IMR-90 (cell line): ENCODE measurements at regions not wholly inside any gene's neighbourhood (a gene's known extent, or its start where the extent isn't known, plus 50 kb on each side); places are given as distances from the start of the nearest gene placed in this dataset.
A peak's percentile ranks its signal among the peaks of the same experiment; 100 is the strongest.

Source experiments
- ATAC-seq: fragments of 200-7000 bp; cut with Tn5 transposase; 2 replicates; pipeline ENCODE4 v1.9.1; 2020; ENCODE audit warnings: low read depth, mild to moderate bottlenecking, moderate library complexity
- BruUV-seq: library from RNA; stranded (reverse); fragments of 400-500 nt; replicated peaks from 2 replicates; lab custom pipeline; 2021; lab: Mats Ljungman, UMichigan
- CTCF ChIA-PET: fragments of 300-600 bp; formaldehyde crosslinking; extraction: SDS; loops from one replicate; lab custom pipeline; 2021; ENCODE audit warnings: antibody characterized with exemption; lab: Yijun Ruan, JAX
- POLR2A ChIA-PET: fragments of 300-600 bp; sonication (Branson Sonifier 250); formaldehyde crosslinking; loops from one replicate; lab custom pipeline; 2022; ENCODE audit warnings: antibody characterized with exemption; ENCODE audit not compliant: unreplicated experiment; lab: Charles Lee
- DNase-seq: peaks from one replicate; pipeline ENCODE4 v3.0.0; 2013
- H2AFZ ChIP-seq: replicated peaks from 2 replicates; pipeline ENCODE3; 2013; ENCODE audit warnings: low read length, mild to moderate bottlenecking; ENCODE audit not compliant: poor library complexity
- H2AK5ac ChIP-seq: 2 replicates; pipeline ENCODE4 v1.6.1; 2013; ENCODE audit warnings: low read depth, low read length, inconsistent platforms
- H2AK9ac ChIP-seq: replicated peaks from 2 replicates; pipeline ENCODE3; 2013; ENCODE audit warnings: mild to moderate bottlenecking, low read depth, low read length, moderate library complexity; ENCODE audit not compliant: poor library complexity
- H2BK120ac ChIP-seq: 2 replicates; pipeline ENCODE4 v1.6.1; 2013; ENCODE audit warnings: low read depth, low read length, inconsistent platforms
- H2BK15ac ChIP-seq: 3 replicates; pipeline ENCODE4 v1.6.1; 2013; ENCODE audit warnings: low read depth, low read length, inconsistent platforms
- H2BK20ac ChIP-seq: 2 replicates; pipeline ENCODE4 v1.6.1; 2013; ENCODE audit warnings: low read depth, mild to moderate bottlenecking, inconsistent platforms, low read length, moderate library complexity
- H2BK5ac ChIP-seq: 2 replicates; pipeline ENCODE4 v1.6.1; 2013; ENCODE audit warnings: mild to moderate bottlenecking, low read depth, low read length, inconsistent platforms; ENCODE audit not compliant: poor library complexity, severe bottlenecking
- H3K14ac ChIP-seq: replicated peaks from 2 replicates; pipeline ENCODE4 v1.6.1; 2013; ENCODE audit warnings: low read depth, low read length, inconsistent platforms
- H3K18ac ChIP-seq: 2 replicates; pipeline ENCODE4 v1.6.1; 2013; ENCODE audit warnings: low read depth, low read length, control low read depth
- H3K23ac ChIP-seq: 2 replicates; pipeline ENCODE4 v1.6.1; 2013; ENCODE audit warnings: low read depth, low read length, inconsistent platforms
- H3K27ac ChIP-seq: 2 replicates; pipeline ENCODE4 v1.5.1; 2013; ENCODE audit warnings: mild to moderate bottlenecking, control low read depth, low read length; ENCODE audit not compliant: insufficient read depth
- H3K27me3 ChIP-seq: 2 replicates; pipeline ENCODE4 v1.6.1; 2013; ENCODE audit warnings: low read length; ENCODE audit not compliant: control insufficient read depth, insufficient read depth
- H3K36me3 ChIP-seq: 2 replicates; pipeline ENCODE4 v1.6.1; 2013; ENCODE audit warnings: low read length, mixed read lengths; ENCODE audit not compliant: control insufficient read depth, insufficient read depth
- H3K4ac ChIP-seq: 2 replicates; pipeline ENCODE4 v1.6.1; 2013; ENCODE audit warnings: low read depth, low read length, inconsistent platforms
- H3K4me1 ChIP-seq: 2 replicates; pipeline ENCODE4 v1.6.1; 2013; ENCODE audit warnings: low read length, mixed read lengths; ENCODE audit not compliant: control insufficient read depth, insufficient read depth
- H3K4me2 ChIP-seq: 2 replicates; pipeline ENCODE4 v1.6.1; 2013; ENCODE audit warnings: low read depth, mild to moderate bottlenecking, control low read depth, low read length, moderate library complexity
- H3K4me3 ChIP-seq: 2 replicates; pipeline ENCODE4 v1.5.1; 2013; ENCODE audit warnings: low read depth, mild to moderate bottlenecking, control low read depth, low read length, moderate library complexity; ENCODE audit not compliant: insufficient read depth
- H3K56ac ChIP-seq: 2 replicates; pipeline ENCODE4 v1.6.1; 2013; ENCODE audit warnings: low read length, inconsistent platforms; ENCODE audit not compliant: insufficient read depth; ENCODE audit errors: extremely low read depth
- H3K79me1 ChIP-seq, 2 experiments: 2 replicates each; pipeline ENCODE4 v1.6.1; 2013; ENCODE audit warnings: low read length in 2 of 2, inconsistent platforms in 1 of 2, low read depth in 1 of 2
- H3K9ac ChIP-seq: 2 replicates; pipeline ENCODE4 v1.6.1; 2013; ENCODE audit warnings: low read depth, low read length, control low read depth
- H3K9me1 ChIP-seq: 2 replicates; pipeline ENCODE4 v1.6.1; 2013; ENCODE audit warnings: low read length, inconsistent platforms; ENCODE audit not compliant: insufficient read depth
- H3K9me3 ChIP-seq: 2 replicates; pipeline ENCODE4 v1.6.1; 2013; ENCODE audit warnings: low read length; ENCODE audit not compliant: control insufficient read depth, insufficient read depth
- H4K20me1 ChIP-seq: 2 replicates; pipeline ENCODE4 v1.6.1; 2013; ENCODE audit warnings: low read length, inconsistent platforms; ENCODE audit not compliant: insufficient read depth
- H4K5ac ChIP-seq: 2 replicates; pipeline ENCODE4 v1.6.1; 2013; ENCODE audit warnings: mild to moderate bottlenecking, low read depth, low read length, control low read depth
- H4K8ac ChIP-seq, 2 experiments: 2 replicates each; pipeline ENCODE4 v1.6.1; 2013; ENCODE audit warnings: low read depth in 2 of 2, low read length in 2 of 2, control low read depth in 1 of 2, inconsistent platforms in 1 of 2
- H4K91ac ChIP-seq: 2 replicates; pipeline ENCODE4 v1.6.1; 2013; ENCODE audit warnings: low read depth, low read length, inconsistent platforms; ENCODE audit not compliant: insufficient read depth
- RAD21 ChIP-seq: IDR thresholded peaks from 2 replicates; pipeline ENCODE4 v1.6.1; 2012; ENCODE audit warnings: low read length, improper control_type of control experiment
- RCOR1 ChIP-seq: IDR thresholded peaks from 2 replicates; pipeline ENCODE4 v1.6.1; 2012; ENCODE audit warnings: mild to moderate bottlenecking, low read length, improper control_type of control experiment; ENCODE audit not compliant: insufficient replicate concordance
- SMC3 ChIP-seq: fragments of 150-350 bp; IDR thresholded peaks from 2 replicates; pipeline ENCODE4 v1.6.1; 2016; ENCODE audit warnings: low read depth, mild to moderate bottlenecking, antibody characterized with exemption, low read length, moderate library complexity
- whole genome bisulfite sequencing, 2 experiments: methylation state at CpG; one replicate each; pipeline versions ENCODE4 v1.1.5 to v1.1.7; 2013; ENCODE audit warnings: missing lambda C conversion rate in 2 of 2; ENCODE audit not compliant: insufficient read length in 1 of 2; ENCODE audit errors: extremely low coverage in 2 of 2; 5-methylcytosine and 5-hydroxymethylcytosine counted together
- dilution Hi-C: fragments of 300-500 bp; cut with HindIII; formaldehyde crosslinking; loops from one replicate; pipeline ENCODE4 v1.14.3; 2018; ENCODE audit warnings: low sequenced_read_pairs; ENCODE audit not compliant: unreplicated experiment
- in situ Hi-C: fragments of 300-500 bp; cut with MboI; formaldehyde crosslinking; loops from 3 replicates; pipeline ENCODE4 v1.14.3; 2019; ENCODE audit warnings: low sequenced_read_pairs, inconsistent platforms, mixed read lengths
- intact Hi-C: fragments of 100-400 bp; cut with micrococcal nuclease; formaldehyde crosslinking; loops from 2 replicates; pipeline ENCODE4 v1.10.0; 2022
- TF ChIP-seq, protein P1 (sequence below): conservative IDR thresholded peaks from 2 replicates; pipeline ENCODE4 v1.5.1; 2012; ENCODE audit warnings: mild to moderate bottlenecking, low read depth, low read length, improper control_type of control experiment

GRCh38 chr2:199606193-199606780 lies 148.5 kb upstream of the SATB2 start:
- TF ChIP-seq, protein P1, sequence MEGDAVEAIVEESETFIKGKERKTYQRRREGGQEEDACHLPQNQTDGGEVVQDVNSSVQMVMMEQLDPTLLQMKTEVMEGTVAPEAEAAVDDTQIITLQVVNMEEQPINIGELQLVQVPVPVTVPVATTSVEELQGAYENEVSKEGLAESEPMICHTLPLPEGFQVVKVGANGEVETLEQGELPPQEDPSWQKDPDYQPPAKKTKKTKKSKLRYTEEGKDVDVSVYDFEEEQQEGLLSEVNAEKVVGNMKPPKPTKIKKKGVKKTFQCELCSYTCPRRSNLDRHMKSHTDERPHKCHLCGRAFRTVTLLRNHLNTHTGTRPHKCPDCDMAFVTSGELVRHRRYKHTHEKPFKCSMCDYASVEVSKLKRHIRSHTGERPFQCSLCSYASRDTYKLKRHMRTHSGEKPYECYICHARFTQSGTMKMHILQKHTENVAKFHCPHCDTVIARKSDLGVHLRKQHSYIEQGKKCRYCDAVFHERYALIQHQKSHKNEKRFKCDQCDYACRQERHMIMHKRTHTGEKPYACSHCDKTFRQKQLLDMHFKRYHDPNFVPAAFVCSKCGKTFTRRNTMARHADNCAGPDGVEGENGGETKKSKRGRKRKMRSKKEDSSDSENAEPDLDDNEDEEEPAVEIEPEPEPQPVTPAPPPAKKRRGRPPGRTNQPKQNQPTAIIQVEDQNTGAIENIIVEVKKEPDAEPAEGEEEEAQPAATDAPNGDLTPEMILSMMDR: 0 out of 2 replicates have a peak, but pooled peaks have one; percentile 12
- TF ChIP-seq RCOR1 (no peak), RAD21 (no peak), SMC3 (no peak)
- no peak for ATAC-seq
- no CpG with 5 or more reads among the region's 4 CpGs for WGBS, 2 experiments

More at GRCh38 chr2:199606193-199606780, 148.5 kb upstream of the SATB2 start:
- no peak for DNase-seq
- no TSS peak for BruUV-seq
- Histone ChIP-seq H2BK5ac (no peak overlapping the region), H3K4me1 (no peaks in the 10 kb centered on the region), H3K79me1 (no peaks in the 10 kb centered on the region), H3K9me3 (no peaks in the 10 kb centered on the region), H3K27me3 (peaks cover 11% of the 10 kb centered on the region), H3K9me1 (no peaks in the 10 kb centered on the region), H2AK9ac (no peak overlapping the region), H4K91ac (no peak overlapping the region), H2BK120ac (no peak overlapping the region), H4K5ac (no peak overlapping the region), H3K14ac (no peak overlapping the region), H3K4me3 (no peak overlapping the region), H3K27ac (no peak overlapping the region), H2AFZ (no peak overlapping the region), H3K23ac (no peak overlapping the region), H3K4ac (no peak overlapping the region), H2BK15ac (no peak overlapping the region), H4K8ac (no peak overlapping the region), H2BK20ac (no peak overlapping the region), H4K20me1 (no peaks in the 10 kb centered on the region), H3K18ac (no peak overlapping the region), H3K9ac (no peak overlapping the region), H3K4me2 (no peak overlapping the region), H3K56ac (no peak overlapping the region), H3K36me3 (no peaks in the 10 kb centered on the region), H2AK5ac (no peak overlapping the region)
- CTCF ChIA-PET: no interaction called here
- in situ Hi-C loops: no loop called here
- intact Hi-C loops: no loop called here
- POLR2A ChIA-PET: no interaction called here
- dilution Hi-C loops: no loop called here
